LNCAP (cell line): ENCODE measurements at regions not wholly inside any gene's neighbourhood (a gene's known extent, or its start where the extent isn't known, plus 50 kb on each side); places are given as distances from the start of the nearest gene placed in this dataset.

Experiments used
- TF ChIP-seq, protein P1 (sequence below): fragments of 450-650 bp; IDR thresholded peaks from 2 replicates; pipeline ENCODE4 v1.5.1; 2017; ENCODE audit warnings: mild to moderate bottlenecking

- TF ChIP-seq, protein P1, sequence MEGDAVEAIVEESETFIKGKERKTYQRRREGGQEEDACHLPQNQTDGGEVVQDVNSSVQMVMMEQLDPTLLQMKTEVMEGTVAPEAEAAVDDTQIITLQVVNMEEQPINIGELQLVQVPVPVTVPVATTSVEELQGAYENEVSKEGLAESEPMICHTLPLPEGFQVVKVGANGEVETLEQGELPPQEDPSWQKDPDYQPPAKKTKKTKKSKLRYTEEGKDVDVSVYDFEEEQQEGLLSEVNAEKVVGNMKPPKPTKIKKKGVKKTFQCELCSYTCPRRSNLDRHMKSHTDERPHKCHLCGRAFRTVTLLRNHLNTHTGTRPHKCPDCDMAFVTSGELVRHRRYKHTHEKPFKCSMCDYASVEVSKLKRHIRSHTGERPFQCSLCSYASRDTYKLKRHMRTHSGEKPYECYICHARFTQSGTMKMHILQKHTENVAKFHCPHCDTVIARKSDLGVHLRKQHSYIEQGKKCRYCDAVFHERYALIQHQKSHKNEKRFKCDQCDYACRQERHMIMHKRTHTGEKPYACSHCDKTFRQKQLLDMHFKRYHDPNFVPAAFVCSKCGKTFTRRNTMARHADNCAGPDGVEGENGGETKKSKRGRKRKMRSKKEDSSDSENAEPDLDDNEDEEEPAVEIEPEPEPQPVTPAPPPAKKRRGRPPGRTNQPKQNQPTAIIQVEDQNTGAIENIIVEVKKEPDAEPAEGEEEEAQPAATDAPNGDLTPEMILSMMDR, result no peak
Measured at GRCh38 chr18:44411976-44412375, 268.7 kb upstream of the SETBP1 start.

DNA sequence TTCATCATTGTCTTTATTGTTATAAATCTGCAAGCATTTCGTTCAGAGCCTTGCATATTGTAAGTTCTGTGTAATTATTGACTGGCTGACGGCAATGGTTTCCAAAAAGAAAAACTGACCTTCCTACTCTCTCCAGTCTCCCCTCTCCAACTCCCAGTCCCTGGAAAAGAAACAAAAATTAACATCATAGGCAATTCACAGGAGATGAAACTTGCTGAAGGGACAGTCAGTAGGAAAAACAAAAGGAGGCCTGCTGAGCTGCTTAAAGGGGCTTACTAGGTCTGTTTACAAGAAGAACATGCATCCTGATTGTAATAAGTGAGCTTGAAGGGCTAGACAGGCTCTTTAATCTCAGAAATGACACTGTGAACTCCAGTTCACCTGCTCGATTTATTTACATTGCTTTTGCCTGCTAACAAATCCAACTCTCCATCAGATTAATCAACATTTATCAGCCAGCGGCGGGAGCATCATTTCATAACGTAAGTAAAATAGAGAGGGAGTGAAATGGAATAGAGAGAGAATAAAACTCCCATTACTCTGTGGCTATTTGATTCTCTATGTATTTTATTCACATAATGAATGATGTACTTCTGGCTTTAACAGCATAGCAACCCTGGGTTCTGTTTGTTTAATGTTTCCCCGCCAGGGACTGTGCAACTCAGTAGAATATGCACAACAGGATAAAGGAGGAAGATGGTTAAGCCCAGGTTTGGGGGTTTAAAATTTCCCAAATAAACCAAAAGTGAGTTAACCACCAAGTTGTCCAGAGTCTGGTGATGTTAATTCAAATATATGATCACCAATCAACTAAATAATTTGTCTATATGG is 256.7 kb upstream of the SETBP1 start:
- TF ChIP-seq, protein P1, result no peak

- TF ChIP-seq, protein P1, result no peak
Measured at GRCh38 chr18:44424645-44425035, 256.0 kb upstream of the SETBP1 start.

- TF ChIP-seq, protein P1, result no peak
Measured at GRCh38 chr18:44425161-44425560, 255.5 kb upstream of the SETBP1 start.

- TF ChIP-seq, protein P1, result no peak
Measured at GRCh38 chr18:44437603-44438002, 243.1 kb upstream of the SETBP1 start.

- TF ChIP-seq, protein P1, result no peak
Measured at GRCh38 chr18:44450226-44450625, 230.5 kb upstream of the SETBP1 start.

- TF ChIP-seq, protein P1, result no peak
Measured at GRCh38 chr18:44452346-44452745, 228.3 kb upstream of the SETBP1 start.
